C4-2B (cell line): ENCODE measurements at regions not wholly inside any gene's neighbourhood (a gene's known extent, or its start where the extent isn't known, plus 50 kb on each side); places are given as distances from the start of the nearest gene placed in this dataset.

Source experiments
- CTCF ChIP-seq: fragments of 450-650 bp; conservative IDR thresholded peaks from 2 replicates; pipeline ENCODE4 v1.5.1; 2017; ENCODE audit warnings: mild to moderate bottlenecking
- ZFX ChIP-seq: fragments of 450-650 bp; IDR thresholded peaks from 2 replicates; pipeline ENCODE4 v1.6.1; 2017

GRCh38 chr1:30263888-30264671, 459.3 kb downstream of the MATN1 start:
- TF ChIP-seq CTCF (no peak), ZFX (no peak)
